ENCODE measurements at regions not wholly inside any gene's neighbourhood (a gene's known extent, or its start where the extent isn't known, plus 50 kb on each side); places are given as distances from the start of the nearest gene placed in this dataset.

GRCh38 chr16:79543219-79543618, 57.3 kb downstream of the MAF start:
- H3K27ac ChIP-seq, result no peak overlapping the region
- TF ChIP-seq, protein P1, sequence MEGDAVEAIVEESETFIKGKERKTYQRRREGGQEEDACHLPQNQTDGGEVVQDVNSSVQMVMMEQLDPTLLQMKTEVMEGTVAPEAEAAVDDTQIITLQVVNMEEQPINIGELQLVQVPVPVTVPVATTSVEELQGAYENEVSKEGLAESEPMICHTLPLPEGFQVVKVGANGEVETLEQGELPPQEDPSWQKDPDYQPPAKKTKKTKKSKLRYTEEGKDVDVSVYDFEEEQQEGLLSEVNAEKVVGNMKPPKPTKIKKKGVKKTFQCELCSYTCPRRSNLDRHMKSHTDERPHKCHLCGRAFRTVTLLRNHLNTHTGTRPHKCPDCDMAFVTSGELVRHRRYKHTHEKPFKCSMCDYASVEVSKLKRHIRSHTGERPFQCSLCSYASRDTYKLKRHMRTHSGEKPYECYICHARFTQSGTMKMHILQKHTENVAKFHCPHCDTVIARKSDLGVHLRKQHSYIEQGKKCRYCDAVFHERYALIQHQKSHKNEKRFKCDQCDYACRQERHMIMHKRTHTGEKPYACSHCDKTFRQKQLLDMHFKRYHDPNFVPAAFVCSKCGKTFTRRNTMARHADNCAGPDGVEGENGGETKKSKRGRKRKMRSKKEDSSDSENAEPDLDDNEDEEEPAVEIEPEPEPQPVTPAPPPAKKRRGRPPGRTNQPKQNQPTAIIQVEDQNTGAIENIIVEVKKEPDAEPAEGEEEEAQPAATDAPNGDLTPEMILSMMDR (conservative IDR thresholded peaks at IDR 0.05), result no peak

- TF ChIP-seq, protein P1 (conservative IDR thresholded peaks at IDR 0.05), result no peak
- no peak overlapping the region for H3K27ac ChIP-seq
These were observed 58.2 kb downstream of the MAF start for GRCh38 chr16:79542237-79542774.

DNA sequence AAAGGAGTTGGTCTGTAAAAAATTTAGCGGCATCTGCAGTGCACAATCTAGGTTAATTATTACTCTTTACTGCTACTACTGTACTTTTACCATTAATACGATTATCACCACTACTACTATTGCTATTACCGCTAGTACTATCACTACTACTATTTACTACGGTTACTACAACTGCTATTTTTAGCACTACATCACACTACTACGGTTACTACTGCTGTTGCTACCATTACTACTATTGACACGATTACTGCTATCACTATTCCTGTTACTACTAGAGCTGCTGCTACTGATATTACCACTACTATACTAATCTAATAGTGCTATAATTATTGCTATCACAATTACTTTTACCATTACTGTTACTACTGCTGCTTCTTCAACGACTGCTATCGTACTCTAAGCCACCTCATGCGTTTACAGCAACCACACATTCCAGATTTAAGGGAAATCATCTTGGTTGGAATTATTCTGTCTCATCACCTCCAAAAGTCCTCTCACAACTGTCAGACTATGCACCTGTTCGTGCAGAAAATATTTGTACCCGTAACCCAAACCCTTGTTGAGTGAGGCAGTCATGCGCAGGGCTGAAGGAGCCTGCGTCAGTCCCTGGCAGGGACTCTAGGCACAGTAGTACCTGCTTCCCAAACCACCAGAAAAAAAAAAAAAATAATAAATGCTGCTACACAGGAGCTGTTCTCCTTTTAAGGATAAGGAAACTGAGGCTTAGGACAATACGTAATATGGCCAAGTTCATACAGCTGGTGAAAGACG, 59.5 kb downstream of the MAF start:
- TF ChIP-seq, protein P1 (conservative IDR thresholded peaks at IDR 0.05), result no peak

DNA sequence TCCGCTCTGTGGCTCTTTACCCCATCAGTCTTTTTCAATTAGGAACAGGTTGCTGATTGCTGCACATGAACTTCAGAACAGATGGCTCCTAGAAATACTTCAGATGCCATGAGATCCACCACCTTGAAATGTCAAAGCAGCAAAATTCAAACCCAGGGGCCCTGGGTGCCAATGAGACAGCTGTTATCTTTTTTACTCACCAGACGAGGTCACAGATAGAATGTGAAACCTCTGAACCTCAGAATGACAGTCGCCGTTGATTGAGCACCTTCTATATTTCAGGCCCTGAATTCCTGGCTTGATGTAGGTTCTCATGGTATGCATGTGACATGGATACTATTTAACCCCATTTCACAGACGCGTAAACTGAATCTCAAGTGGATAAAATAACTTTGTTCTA, 63.0 kb downstream of the MAF start:
- H3K27ac ChIP-seq, result no peak overlapping the region
- TF ChIP-seq, protein P1 (conservative IDR thresholded peaks at IDR 0.05), result no peak

More for the DNA sequence above, 59.5 kb downstream of the MAF start:
- no peak overlapping the region for H3K27ac ChIP-seq

DNA sequence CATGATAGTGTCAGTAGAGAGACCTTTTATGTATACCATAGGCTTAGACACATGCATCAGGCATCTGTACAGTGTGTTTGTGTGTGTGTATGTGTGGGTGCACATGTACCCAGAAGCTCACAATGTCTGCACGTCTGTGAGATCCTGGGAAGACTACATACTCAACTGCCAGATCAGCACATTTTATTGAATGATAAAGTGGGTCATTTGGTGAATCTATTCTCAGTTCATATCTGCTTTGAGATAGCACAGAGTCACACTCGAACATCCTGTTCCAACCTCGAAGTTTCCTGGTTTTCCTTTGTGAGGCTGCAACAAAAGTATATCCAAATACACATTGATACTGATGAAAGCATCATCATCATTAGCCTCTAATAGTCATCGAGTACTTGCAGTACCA, 63.6 kb downstream of the MAF start:
- TF ChIP-seq, protein P1 (conservative IDR thresholded peaks at IDR 0.05), result no peak
- H3K27ac ChIP-seq, result no peak overlapping the region

DNA sequence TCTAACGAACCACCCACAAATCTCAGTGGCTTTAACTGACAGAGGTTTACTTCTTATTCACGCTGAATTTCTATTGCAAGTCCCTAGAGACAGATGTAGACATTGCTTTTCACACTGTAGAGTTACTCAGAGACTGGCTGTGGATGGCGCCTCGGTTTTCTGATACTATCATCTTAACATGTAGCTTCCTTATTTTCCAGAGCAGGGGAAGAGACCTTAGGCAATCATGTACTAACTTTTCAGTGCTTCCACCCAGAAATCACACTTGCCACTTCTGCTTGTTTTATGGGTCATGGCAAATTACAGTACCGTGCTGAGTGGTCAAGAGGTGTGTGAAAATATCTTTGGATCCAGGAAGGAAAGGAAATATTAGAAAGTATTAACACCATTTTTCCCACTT, 65.4 kb downstream of the MAF start:
- TF ChIP-seq, protein P1 (conservative IDR thresholded peaks at IDR 0.05), result no peak
- H3K27ac ChIP-seq, result no peak overlapping the region

GRCh38 chr16:79534143-79534542, 66.4 kb downstream of the MAF start:
- TF ChIP-seq, protein P1 (conservative IDR thresholded peaks at IDR 0.05), result no peak
- H3K27ac ChIP-seq, result no peak overlapping the region

Data from VCaP (cell line).